OCI-LY1 (cell line): ENCODE measurements at regions not wholly inside any gene's neighbourhood (a gene's known extent, or its start where the extent isn't known, plus 50 kb on each side); places are given as distances from the start of the nearest gene placed in this dataset.

Experiments used
- EZH2 ChIP-seq: fragments of 200-600 bp; sonication (generic), shearing (Covaris generic); IDR thresholded peaks from 2 replicates; pipeline ENCODE4 v1.8.0; 2017; ENCODE audit warnings: borderline replicate concordance, mixed run types, mild to moderate bottlenecking, antibody characterized with exemption, low read length, moderate library complexity, mixed read lengths
- TF ChIP-seq, protein P1 (sequence below): fragments of 200-600 bp; sonication (generic), shearing (Covaris generic); IDR thresholded peaks from 2 replicates; pipeline ENCODE4 v1.5.1; 2017; ENCODE audit warnings: mild to moderate bottlenecking, antibody characterized with exemption, low read length, moderate library complexity, mixed read lengths

DNA sequence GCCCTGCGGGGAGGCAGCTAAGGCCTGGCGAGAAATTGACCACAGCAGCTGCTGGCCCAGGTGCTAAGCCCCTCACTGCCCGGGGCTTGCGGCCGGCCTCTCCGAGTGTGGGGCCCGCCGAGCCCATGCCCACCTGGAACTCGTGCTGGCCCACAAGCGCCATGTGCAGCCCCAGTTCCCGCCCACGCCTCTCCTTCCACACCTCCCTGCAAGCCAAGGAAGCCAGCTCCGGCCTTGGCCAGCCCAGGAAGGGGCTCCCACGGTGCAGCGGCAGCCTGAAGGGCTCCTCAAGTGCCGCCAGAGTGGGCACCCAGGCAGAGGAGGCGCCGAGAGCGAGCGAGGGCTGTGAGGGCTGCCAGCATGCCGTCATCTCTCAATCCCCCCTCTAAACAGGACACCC lies 304.6 kb upstream of the FAM98A start:
- TF ChIP-seq, protein P1, sequence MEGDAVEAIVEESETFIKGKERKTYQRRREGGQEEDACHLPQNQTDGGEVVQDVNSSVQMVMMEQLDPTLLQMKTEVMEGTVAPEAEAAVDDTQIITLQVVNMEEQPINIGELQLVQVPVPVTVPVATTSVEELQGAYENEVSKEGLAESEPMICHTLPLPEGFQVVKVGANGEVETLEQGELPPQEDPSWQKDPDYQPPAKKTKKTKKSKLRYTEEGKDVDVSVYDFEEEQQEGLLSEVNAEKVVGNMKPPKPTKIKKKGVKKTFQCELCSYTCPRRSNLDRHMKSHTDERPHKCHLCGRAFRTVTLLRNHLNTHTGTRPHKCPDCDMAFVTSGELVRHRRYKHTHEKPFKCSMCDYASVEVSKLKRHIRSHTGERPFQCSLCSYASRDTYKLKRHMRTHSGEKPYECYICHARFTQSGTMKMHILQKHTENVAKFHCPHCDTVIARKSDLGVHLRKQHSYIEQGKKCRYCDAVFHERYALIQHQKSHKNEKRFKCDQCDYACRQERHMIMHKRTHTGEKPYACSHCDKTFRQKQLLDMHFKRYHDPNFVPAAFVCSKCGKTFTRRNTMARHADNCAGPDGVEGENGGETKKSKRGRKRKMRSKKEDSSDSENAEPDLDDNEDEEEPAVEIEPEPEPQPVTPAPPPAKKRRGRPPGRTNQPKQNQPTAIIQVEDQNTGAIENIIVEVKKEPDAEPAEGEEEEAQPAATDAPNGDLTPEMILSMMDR: no peak
- no peak for TF ChIP-seq EZH2
